Mucosa of descending colon (tissue), 3 donors: ENCODE measurements at regions not wholly inside any gene's neighbourhood (a gene's known extent, or its start where the extent isn't known, plus 50 kb on each side); places are given as distances from the start of the nearest gene placed in this dataset.
"Not testable (repeated sequence)": the region's sequence is repeated elsewhere in the genome, so short reads cannot be mapped to it uniquely, and the experiment has no call there.

ENCODE experiments used
- ATAC-seq: fragments of 200-7000 bp; cut with Tn5 transposase; one replicate; pipeline ENCODE4 v1.9.1; 2020; ENCODE audit warnings: mild to moderate bottlenecking, moderate library complexity
- DNase-seq, 3 donors: peaks; one replicate each; pipeline ENCODE4 v3.0.0-alpha.2; 2020
- H3K36me3 ChIP-seq: fragments of 200-600 bp; one replicate; pipeline ENCODE4 v1.8.0; 2021; ENCODE audit warnings: low read depth, mild to moderate bottlenecking
- H3K4me1 ChIP-seq: fragments of 200-600 bp; one replicate; pipeline ENCODE4 v1.8.0; 2021; ENCODE audit warnings: low read depth, mild to moderate bottlenecking
- H3K4me3 ChIP-seq: fragments of 200-600 bp; one replicate; pipeline ENCODE4 v1.8.0; 2021; ENCODE audit warnings: mild to moderate bottlenecking
- H3K9me3 ChIP-seq: fragments of 200-600 bp; one replicate; pipeline ENCODE4 v1.8.0; 2021; ENCODE audit warnings: mild to moderate bottlenecking
- CTCF ChIP-seq: fragments of 200-600 bp; IDR thresholded peaks from one replicate; pipeline ENCODE4 v1.8.0; 2022; ENCODE audit warnings: antibody characterized with exemption, mild to moderate bottlenecking
- intact Hi-C, 2 donors: fragments of 100-400 bp; cut with DNase I in 1 of 2; cut with micrococcal nuclease in 1 of 2; formaldehyde crosslinking; loops; one replicate each; pipeline versions ENCODE4 v1.11.0 to v1.11.1; 2022; cut with DNase I, micrococcal nuclease
- donor health status: DM: no; HTN: no; CAD: no; lungs with moderate emphysema.
- donor health status: DM: no; HTN: no; CAD: no.
- donor health status: DM: no; HTN: yes; CAD: no.

DNA sequence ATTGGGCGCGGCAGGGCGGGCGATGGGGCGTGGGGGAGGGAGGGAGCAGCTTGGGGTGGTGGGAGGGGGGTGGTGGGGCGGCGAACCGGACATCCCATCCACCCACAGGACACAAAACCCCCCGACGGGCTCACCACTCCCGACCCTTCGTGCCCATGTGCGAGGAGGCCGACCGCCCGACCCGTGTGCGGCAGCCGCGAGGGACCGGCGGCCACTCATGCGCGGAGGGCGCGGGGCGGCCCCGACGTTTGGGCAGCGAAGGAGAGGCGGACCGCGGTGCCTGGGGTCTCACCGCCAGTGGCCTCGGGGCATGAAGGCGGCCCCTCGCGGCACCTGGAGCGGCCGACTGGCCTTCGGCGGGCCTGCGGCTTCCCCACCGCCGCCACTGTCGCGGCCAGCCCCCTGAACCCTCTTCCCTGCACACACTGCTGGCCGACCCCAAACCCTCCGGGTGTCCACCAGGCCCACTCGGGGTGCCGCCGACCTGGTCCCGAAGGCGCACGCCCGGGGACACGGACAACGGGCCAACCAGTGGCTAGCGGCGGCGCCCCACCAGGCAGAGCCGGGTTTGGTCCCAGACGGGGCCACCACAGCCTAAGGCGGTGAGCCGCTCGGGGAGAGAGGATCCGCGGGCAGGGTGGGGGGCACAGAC is 94.6 kb upstream of the ANKRD30BL start:
- no peak overlapping the region for H3K4me3 ChIP-seq
- no peaks in the 10 kb centered on the region for H3K4me1 ChIP-seq
- TF ChIP-seq CTCF, result no peak
- peak in 1 of 3 donors; percentile 41 for DNase-seq
- intact Hi-C loops, result no loop called here
- ATAC-seq, result no peak
- peaks cover 4% of the 10 kb centered on the region for H3K9me3 ChIP-seq
- H3K36me3 ChIP-seq, result no peaks in the 10 kb centered on the region

DNA sequence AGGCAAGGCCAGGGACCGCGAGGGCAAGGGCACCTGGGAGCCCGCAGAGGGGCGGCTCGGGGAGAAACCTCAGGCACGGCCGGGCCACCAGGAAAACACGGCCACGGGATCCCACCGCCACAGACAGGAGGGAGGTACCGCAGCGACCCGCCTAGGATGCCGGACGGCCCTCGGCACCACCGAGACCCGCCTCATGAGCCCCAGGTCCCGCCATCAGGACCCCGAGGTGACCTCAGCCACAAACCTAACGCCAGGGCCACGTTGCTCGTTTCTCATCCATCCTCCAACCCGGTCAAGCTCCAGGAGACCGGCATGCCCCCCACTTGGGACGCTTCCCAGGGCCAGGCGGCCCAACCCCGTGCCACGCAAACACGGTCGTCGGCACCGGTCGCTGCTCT is 95.2 kb upstream of the ANKRD30BL start:
- H3K4me3 ChIP-seq, H3K36me3 ChIP-seq, H3K9me3 ChIP-seq, ATAC-seq, H3K4me1 ChIP-seq, DNase-seq, intact Hi-C loops: not testable (repeated sequence)

- H3K4me1 ChIP-seq, ATAC-seq, H3K9me3 ChIP-seq, intact Hi-C loops, H3K36me3 ChIP-seq, H3K4me3 ChIP-seq: not testable (repeated sequence)
- peak in 1 of 3 donors; percentile 33 for DNase-seq
These were observed 95.8 kb upstream of the ANKRD30BL start for GRCh38 chr2:132257301-132258171.

DNA sequence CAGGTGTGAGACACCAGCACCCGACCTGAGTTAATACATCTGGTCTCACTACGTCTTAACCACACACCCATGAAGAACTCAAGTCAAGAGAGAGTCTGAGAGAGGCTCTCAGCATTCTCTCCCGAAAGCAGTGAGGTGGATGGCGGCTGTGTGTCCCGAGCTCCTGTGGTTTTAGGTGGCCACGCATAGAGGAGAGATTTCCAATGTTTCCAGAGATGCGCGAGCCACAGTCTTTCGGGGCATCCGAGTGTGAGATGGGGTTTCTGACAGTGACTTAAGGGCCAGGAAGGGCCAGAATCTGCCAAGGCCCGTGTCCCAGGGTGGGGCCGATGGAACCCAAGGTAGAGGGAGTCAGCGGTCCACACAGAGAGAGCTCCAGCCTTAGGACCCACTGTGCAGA is 97.5 kb upstream of the ANKRD30BL start:
- ATAC-seq, H3K9me3 ChIP-seq, H3K4me3 ChIP-seq, H3K4me1 ChIP-seq, intact Hi-C loops, H3K36me3 ChIP-seq: not testable (repeated sequence)
- DNase-seq, result peak in 1 of 3 donors; percentile 7

DNA sequence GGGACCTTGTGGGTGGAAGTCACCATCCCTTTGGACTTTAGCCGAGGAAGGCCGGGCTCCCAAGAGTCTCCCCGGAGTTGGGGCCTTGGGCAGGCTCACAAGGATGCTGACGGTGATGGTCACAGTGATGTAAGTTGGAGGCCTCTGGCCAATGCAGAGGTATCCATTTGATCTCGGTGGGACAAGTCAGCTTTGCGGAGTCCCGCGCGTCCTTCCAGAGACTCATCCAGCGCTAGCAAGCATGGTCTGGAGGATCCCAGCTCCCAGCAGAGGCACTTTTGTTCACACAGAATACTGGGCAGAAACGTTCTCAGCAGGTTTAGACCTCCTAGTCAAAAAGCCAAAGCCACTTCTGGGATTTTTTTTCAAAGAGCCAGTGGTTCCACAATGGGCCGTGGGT is 103.8 kb upstream of the ANKRD30BL start:
- intact Hi-C loops, result not testable (repeated sequence)

DNA sequence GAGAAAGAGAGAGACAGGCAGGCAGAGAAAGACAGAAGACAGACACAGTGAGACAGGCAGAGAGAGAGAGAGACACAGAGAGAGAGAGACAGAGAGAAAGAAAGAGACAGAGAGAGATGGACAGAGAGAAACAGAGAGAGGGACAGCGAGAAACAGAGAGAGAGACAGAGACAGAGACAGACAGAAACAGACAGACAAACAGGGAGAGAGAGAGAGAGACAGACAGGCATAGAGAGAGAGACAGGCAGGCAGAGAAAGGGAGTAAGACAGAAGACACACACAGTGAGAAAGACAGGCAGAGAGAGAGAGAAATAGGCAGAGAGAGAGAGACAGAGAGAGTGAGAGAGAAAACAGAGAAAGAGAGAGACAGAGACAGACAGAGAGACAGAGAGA is 105.3 kb upstream of the ANKRD30BL start:
- intact Hi-C loops, result no loop called here
- Histone ChIP-seq H3K36me3 (no peaks in the 10 kb centered on the region), H3K4me3 (no peak overlapping the region)

More for the DNA sequence above, 103.8 kb upstream of the ANKRD30BL start:
- H3K4me3 ChIP-seq, H3K4me1 ChIP-seq, DNase-seq, H3K36me3 ChIP-seq, ATAC-seq, H3K9me3 ChIP-seq: not testable (repeated sequence)

GRCh38 chr2:132267498-132268283 is 105.9 kb upstream of the ANKRD30BL start:
- H3K4me1 ChIP-seq, intact Hi-C loops, DNase-seq, H3K4me3 ChIP-seq, ATAC-seq, H3K36me3 ChIP-seq, H3K9me3 ChIP-seq: not testable (repeated sequence)

More for the DNA sequence above, 105.3 kb upstream of the ANKRD30BL start:
- ATAC-seq (no peak), DNase-seq (no peak)
- Histone ChIP-seq H3K4me1 (no peaks in the 10 kb centered on the region), H3K9me3 (no peaks in the 10 kb centered on the region)
- TF ChIP-seq CTCF, result no peak
